T47D (cell line): ENCODE measurements at regions not wholly inside any gene's neighbourhood (a gene's known extent, or its start where the extent isn't known, plus 50 kb on each side); places are given as distances from the start of the nearest gene placed in this dataset.
"Not testable (repeated sequence)": the region's sequence is repeated elsewhere in the genome, so short reads cannot be mapped to it uniquely, and the experiment has no call there.

Source experiments
- DNase-seq, 2 experiments: peaks; one replicate each; pipeline versions ENCODE4 v3.0.0 to v3.0.0-alpha.2; 2011 to 2012; ENCODE audit warnings: low read depth in 1 of 2, low spot score in 1 of 2
- JUND ChIP-seq: IDR thresholded peaks from 2 replicates; pipeline ENCODE4 v1.6.1; 2012; ENCODE audit warnings: low read depth
- in situ Hi-C: cut with HindIII; loops from 2 replicates; pipeline ENCODE4 v1.10.0; 2016; ENCODE audit warnings: low sequenced_read_pairs, low pct_unique_long_range_greater_than_20kb

GRCh38 chr5:27778121-27778520 is 739.7 kb upstream of the CDH9 start:
- TF ChIP-seq JUND: no peak
- no peak for DNase-seq
- in situ Hi-C loops: no loop called here

- TF ChIP-seq JUND: no peak
- no peak for DNase-seq
- in situ Hi-C loops: no loop called here
Observed at GRCh38 chr5:27773636-27774035, 735.2 kb upstream of the CDH9 start.

- in situ Hi-C loops: no loop called here
- DNase-seq: no peak
- TF ChIP-seq JUND: no peak
Observed at GRCh38 chr5:27773166-27773565, 734.8 kb upstream of the CDH9 start.

- DNase-seq: no peak
- in situ Hi-C loops: no loop called here
- TF ChIP-seq JUND: no peak
Observed at GRCh38 chr5:27769748-27770402, 731.5 kb upstream of the CDH9 start.

GRCh38 chr5:27748847-27749246 is 710.5 kb upstream of the CDH9 start:
- no peak for TF ChIP-seq JUND
- DNase-seq: no peak
- in situ Hi-C loops: no loop called here

GRCh38 chr5:27743383-27743979 is 705.1 kb upstream of the CDH9 start:
- in situ Hi-C loops, DNase-seq: not testable (repeated sequence)

- no peak for DNase-seq
- in situ Hi-C loops: no loop called here
- TF ChIP-seq JUND: no peak
Observed at GRCh38 chr5:27742805-27743204, 704.4 kb upstream of the CDH9 start.

- in situ Hi-C loops: no loop called here
- DNase-seq: no peak
- TF ChIP-seq JUND: no peak
Observed at GRCh38 chr5:27734838-27735237, 696.5 kb upstream of the CDH9 start.

- in situ Hi-C loops: no loop called here
- DNase-seq: no peak
- no peak for TF ChIP-seq JUND
Observed at GRCh38 chr5:27733237-27733636, 694.9 kb upstream of the CDH9 start.

- no peak for DNase-seq
- in situ Hi-C loops: no loop called here
- no peak for TF ChIP-seq JUND
Observed at GRCh38 chr5:27727254-27727653, 688.9 kb upstream of the CDH9 start.

GRCh38 chr5:27722337-27722736 is 684.0 kb upstream of the CDH9 start:
- no peak for DNase-seq
- in situ Hi-C loops: no loop called here
- TF ChIP-seq JUND: no peak

GRCh38 chr5:27708534-27708933 is 670.1 kb upstream of the CDH9 start:
- TF ChIP-seq JUND: no peak
- DNase-seq: no peak
- in situ Hi-C loops: no loop called here

GRCh38 chr5:27706832-27707231 is 668.4 kb upstream of the CDH9 start:
- TF ChIP-seq JUND: no peak
- in situ Hi-C loops: no loop called here
- DNase-seq: no peak

- DNase-seq: no peak
- in situ Hi-C loops: no loop called here
- no peak for TF ChIP-seq JUND
Observed at GRCh38 chr5:27705661-27706060, 667.3 kb upstream of the CDH9 start.
